ENCODE measurements at regions not wholly inside any gene's neighbourhood (a gene's known extent, or its start where the extent isn't known, plus 50 kb on each side); places are given as distances from the start of the nearest gene placed in this dataset.

GRCh38 chr17:6936370-6937028 is 59.4 kb upstream of the ALOX12 start:
- TF ChIP-seq SPI1 (IDR thresholded peaks at IDR 0.05; ENCODE audit: low read depth, low read length) = peak; percentile 56
- no peak for TF ChIP-seq POLR2A (IDR thresholded peaks at IDR 0.05; ENCODE audit: low read depth, low read length)
